B cell (primary cell): ENCODE measurements at regions not wholly inside any gene's neighbourhood (a gene's known extent, or its start where the extent isn't known, plus 50 kb on each side); places are given as distances from the start of the nearest gene placed in this dataset.

ENCODE experiments used
- ATAC-seq: fragments of 200-7000 bp; cut with Tn5 transposase; one replicate; pipeline ENCODE4 v1.10.0; 2021; ENCODE audit warnings: low read depth, mild to moderate bottlenecking, moderate number of reproducible peaks, moderate library complexity
- CTCF ChIA-PET: fragments of 350-600 bp; sonication (Branson Sonifier 250); formaldehyde crosslinking; loops from one replicate; lab custom pipeline; 2021; ENCODE audit warnings: antibody characterized with exemption, inconsistent platforms; lab: Charles Lee
- POLR2A ChIA-PET: fragments of 350-600 bp; sonication (Branson Sonifier 250); formaldehyde crosslinking; loops from one replicate; lab custom pipeline; 2021; ENCODE audit warnings: antibody characterized with exemption; lab: Charles Lee
- DNase-seq: peaks from one replicate; pipeline ENCODE4 v3.0.0; 2013
- H2AFZ ChIP-seq: 2 replicates; pipeline ENCODE4 v1.6.1; 2012; ENCODE audit warnings: mild to moderate bottlenecking, low read depth, low read length; ENCODE audit not compliant: insufficient read depth, poor library complexity, severe bottlenecking
- H3K27ac ChIP-seq, 2 donors: 1 replicate in 1 of 2; 2 replicates in 1 of 2; pipeline ENCODE4 v1.5.1; 2012 to 2013; ENCODE audit warnings: low read length in 2 of 2, mild to moderate bottlenecking in 2 of 2, moderate library complexity in 1 of 2
- H3K27me3 ChIP-seq, 4 experiments: fragments of 200-600 bp in 1 of 4; sonication (generic) in 1 of 4; replicated peaks in 1 of 4; 1 replicate in 2 of 4; 2 replicates in 2 of 4; pipeline versions ENCODE4 v1.6.1 to v1.7.0; 2013 to 2016; ENCODE audit warnings: low read length in 3 of 4, mild to moderate bottlenecking in 2 of 4, mixed read lengths in 1 of 4, moderate library complexity in 1 of 4; ENCODE audit not compliant: insufficient read depth in 4 of 4, control insufficient read depth in 3 of 4; ENCODE audit errors: control extremely low read depth in 1 of 4
- H3K36me3 ChIP-seq, 2 experiments: replicated peaks in 1 of 2; 1 replicate in 1 of 2; 2 replicates in 1 of 2; pipeline versions ENCODE4 v1.6.1 to v1.7.1; 2013; ENCODE audit warnings: low read length in 1 of 2; ENCODE audit not compliant: insufficient read depth in 2 of 2, control insufficient read depth in 1 of 2; ENCODE audit errors: control extremely low read depth in 1 of 2, extremely low read depth in 1 of 2
- H3K4me1 ChIP-seq, 2 donors: fragments of 200-600 bp in 1 of 2; sonication (generic) in 1 of 2; 1 replicate in 1 of 2; 2 replicates in 1 of 2; pipeline versions ENCODE4 v1.5.1 to v1.6.1; 2013 to 2017; ENCODE audit warnings: low read length in 2 of 2; ENCODE audit not compliant: control insufficient read depth in 2 of 2, insufficient read depth in 2 of 2
- H3K4me2 ChIP-seq: replicated peaks from 2 replicates; pipeline ENCODE3; 2012; ENCODE audit warnings: mild to moderate bottlenecking, low read depth, low read length; ENCODE audit not compliant: poor library complexity, severe bottlenecking
- H3K4me3 ChIP-seq, 5 experiments: fragments of 200-600 bp in 1 of 5; sonication (generic) in 1 of 5; 1 replicate in 3 of 5; 2 replicates in 2 of 5; pipeline versions ENCODE4 v1.5.1 to v1.7.0; 2011 to 2016; ENCODE audit warnings: low read length in 4 of 5, mild to moderate bottlenecking in 4 of 5, low read depth in 2 of 5, control low read depth in 1 of 5, moderate library complexity in 1 of 5; ENCODE audit not compliant: insufficient read depth in 1 of 5; ENCODE audit errors: control extremely low read depth in 1 of 5, extremely low read depth in 1 of 5
- H3K79me2 ChIP-seq: fragments of 200-600 bp; sonication (generic); one replicate; pipeline ENCODE4 v1.6.0; 2016; ENCODE audit warnings: low read length; ENCODE audit not compliant: control insufficient read depth, insufficient read depth
- H3K9ac ChIP-seq: fragments of 200-600 bp; sonication (generic); 2 replicates; pipeline ENCODE4 v1.6.1; 2017; ENCODE audit warnings: mild to moderate bottlenecking, low read length, moderate library complexity
- H3K9me3 ChIP-seq, 3 donors: one replicate each; pipeline versions ENCODE4 v1.6.1 to v1.7.1; 2013; ENCODE audit warnings: low read length in 2 of 3; ENCODE audit not compliant: control insufficient read depth in 2 of 3, insufficient read depth in 1 of 3; ENCODE audit errors: control extremely low read depth in 1 of 3
- H4K20me1 ChIP-seq: 2 replicates; pipeline ENCODE4 v1.6.0; 2012; ENCODE audit warnings: mild to moderate bottlenecking, low read length; ENCODE audit not compliant: insufficient read depth, control insufficient read depth, poor library complexity, severe bottlenecking
- H3K27ac Mint-ChIP-seq: one replicate; pipeline ENCODE4 v1.8.0; 2021; ENCODE audit warnings: mixed read lengths
- H3K27me3 Mint-ChIP-seq: one replicate; pipeline ENCODE4 v1.8.0; 2021; ENCODE audit warnings: mixed read lengths
- H3K4me1 Mint-ChIP-seq: one replicate; pipeline ENCODE4 v1.8.0; 2021; ENCODE audit warnings: mixed read lengths
- H3K4me3 Mint-ChIP-seq: one replicate; pipeline ENCODE4 v1.8.0; 2021; ENCODE audit warnings: mixed read lengths
- H3K9me3 Mint-ChIP-seq: one replicate; pipeline ENCODE4 v1.8.0; 2022; ENCODE audit warnings: mixed read lengths; ENCODE audit not compliant: insufficient read depth
- EZH2 ChIP-seq: IDR thresholded peaks from 2 replicates; pipeline ENCODE4 v1.6.1; 2012; ENCODE audit warnings: borderline replicate concordance, low read depth, mild to moderate bottlenecking, moderate library complexity, low read length; ENCODE audit not compliant: insufficient read depth, poor library complexity, severe bottlenecking
- WGBS: methylation state at CpG from one replicate; pipeline ENCODE4 v1.1.5; 2013; ENCODE audit warnings: missing lambda C conversion rate; ENCODE audit not compliant: insufficient coverage; 5-methylcytosine and 5-hydroxymethylcytosine counted together
- intact Hi-C: fragments of 100-400 bp; cut with micrococcal nuclease; formaldehyde crosslinking; loops from one replicate; pipeline ENCODE4 v1.10.0; 2022
- TF ChIP-seq, protein P1 (sequence below): fragments of 200-600 bp; IDR thresholded peaks from one replicate; pipeline ENCODE4 v1.8.0; 2022; ENCODE audit warnings: antibody characterized with exemption, mild to moderate bottlenecking

GRCh38 chr4:153131596-153131995 lies 72.6 kb upstream of the TRIM2 start:
- WGBS, result 100% methylated on average over 3 of the region's 7 CpGs
- no peak for ATAC-seq

DNA sequence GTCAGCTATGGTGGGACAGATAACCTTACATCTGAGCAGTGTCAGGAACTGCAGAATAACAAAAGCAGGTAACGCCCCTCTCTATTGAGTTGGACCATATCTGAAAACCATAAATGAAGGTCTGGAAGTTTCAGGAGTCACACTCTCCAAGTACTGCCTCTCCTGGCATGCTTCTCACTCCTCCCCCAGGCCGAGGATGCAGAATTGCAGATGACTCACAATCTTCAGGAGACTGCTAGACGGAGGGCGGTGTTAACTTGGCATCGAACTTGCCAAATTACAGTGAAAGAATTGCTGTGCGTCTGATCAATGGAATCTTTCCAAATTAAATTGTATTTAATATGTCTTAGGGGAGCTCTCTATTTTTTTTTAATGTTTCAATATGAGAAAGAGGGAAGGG lies 67.1 kb upstream of the TRIM2 start:
- H3K36me3 ChIP-seq, result no peaks in the 10 kb centered on the region
- CTCF ChIA-PET, result interaction anchor here (1.2 to 3.9 kb wide), 2 partner anchors 8 to 9 kb away, joined by 3 to 20 read pairs; no protein-coding TSS in a partner anchor
- H3K9ac ChIP-seq, result no peak overlapping the region
- H3K9me3 ChIP-seq, result peaks cover 0 to 3% (median 0%) of the 10 kb centered on the region in 3 donors
- 100% methylated on average over 1 of the region's 6 CpGs for WGBS
- peaks cover 0 to 22% (median 9%) of the 10 kb centered on the region in 4 experiments for H3K27me3 ChIP-seq
- Mint-ChIP-seq H3K4me3 (no peak overlapping the region), H3K9me3 (no peaks in the 10 kb centered on the region), H3K27me3 (peaks cover 39% of the 10 kb centered on the region), H3K27ac (no peak overlapping the region), H3K4me1 (peaks cover 26% of the 10 kb centered on the region)
- no peaks in the 10 kb centered on the region for H3K79me2 ChIP-seq
- H3K4me1 ChIP-seq, result peaks cover 28 to 35% of the 10 kb centered on the region in 2 donors
- no peaks in the 10 kb centered on the region for H4K20me1 ChIP-seq
- no peak overlapping the region for H2AFZ ChIP-seq
- H3K4me2 ChIP-seq, result no peak overlapping the region
- DNase-seq (no peak), ATAC-seq (no peak)
- POLR2A ChIA-PET, result no interaction called here
- no peak overlapping the region for H3K4me3 ChIP-seq
- no peak for TF ChIP-seq EZH2
- TF ChIP-seq, protein P1, sequence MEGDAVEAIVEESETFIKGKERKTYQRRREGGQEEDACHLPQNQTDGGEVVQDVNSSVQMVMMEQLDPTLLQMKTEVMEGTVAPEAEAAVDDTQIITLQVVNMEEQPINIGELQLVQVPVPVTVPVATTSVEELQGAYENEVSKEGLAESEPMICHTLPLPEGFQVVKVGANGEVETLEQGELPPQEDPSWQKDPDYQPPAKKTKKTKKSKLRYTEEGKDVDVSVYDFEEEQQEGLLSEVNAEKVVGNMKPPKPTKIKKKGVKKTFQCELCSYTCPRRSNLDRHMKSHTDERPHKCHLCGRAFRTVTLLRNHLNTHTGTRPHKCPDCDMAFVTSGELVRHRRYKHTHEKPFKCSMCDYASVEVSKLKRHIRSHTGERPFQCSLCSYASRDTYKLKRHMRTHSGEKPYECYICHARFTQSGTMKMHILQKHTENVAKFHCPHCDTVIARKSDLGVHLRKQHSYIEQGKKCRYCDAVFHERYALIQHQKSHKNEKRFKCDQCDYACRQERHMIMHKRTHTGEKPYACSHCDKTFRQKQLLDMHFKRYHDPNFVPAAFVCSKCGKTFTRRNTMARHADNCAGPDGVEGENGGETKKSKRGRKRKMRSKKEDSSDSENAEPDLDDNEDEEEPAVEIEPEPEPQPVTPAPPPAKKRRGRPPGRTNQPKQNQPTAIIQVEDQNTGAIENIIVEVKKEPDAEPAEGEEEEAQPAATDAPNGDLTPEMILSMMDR, result no peak
- no peak overlapping the region for H3K27ac ChIP-seq
- intact Hi-C loops, result loop anchor here (5.0 kb wide), 1 partner anchor 110 kb away; no protein-coding TSS in a partner anchor

More at GRCh38 chr4:153131596-153131995, 72.6 kb upstream of the TRIM2 start:
- Histone ChIP-seq H3K4me2 (no peak overlapping the region), H3K9ac (no peak overlapping the region), H4K20me1 (no peaks in the 10 kb centered on the region), H3K9me3 (no peaks in the 10 kb centered on the region), H2AFZ (no peak overlapping the region), H3K27me3 (peaks cover 0 to 6% (median 2%) of the 10 kb centered on the region in 4 experiments), H3K4me1 (peaks cover 10 to 19% of the 10 kb centered on the region in 2 donors), H3K27ac (no peak overlapping the region), H3K4me3 (no peak overlapping the region), H3K79me2 (no peaks in the 10 kb centered on the region), H3K36me3 (no peaks in the 10 kb centered on the region)
- intact Hi-C loops, result no loop called here
- POLR2A ChIA-PET, result no interaction called here
- Mint-ChIP-seq H3K9me3 (no peaks in the 10 kb centered on the region), H3K27me3 (peaks cover 19% of the 10 kb centered on the region), H3K27ac (no peak overlapping the region), H3K4me1 (peaks cover 21% of the 10 kb centered on the region), H3K4me3 (no peak overlapping the region)
- DNase-seq, result no peak
- CTCF ChIA-PET, result interaction anchor here (1.3 to 3.3 kb wide), 2 partner anchors 17 to 49 kb away, joined by 3 to 11 read pairs; no protein-coding TSS in a partner anchor
- TF ChIP-seq, protein P1, result peak; percentile 15
- TF ChIP-seq EZH2, result no peak
